ENCODE measurements at regions not wholly inside any gene's neighbourhood (a gene's known extent, or its start where the extent isn't known, plus 50 kb on each side); places are given as distances from the start of the nearest gene placed in this dataset.
"Not testable (repeated sequence)": the region's sequence is repeated elsewhere in the genome, so short reads cannot be mapped to it uniquely, and the experiment has no call there.

- DNase-seq: no peak
Observed at GRCh38 chr1:118291661-118292060, 106.6 kb upstream of the SPAG17 start.

- DNase-seq: no peak
Observed at GRCh38 chr1:118290571-118290970, 105.5 kb upstream of the SPAG17 start.

GRCh38 chr1:118290046-118290445, 105.0 kb upstream of the SPAG17 start:
- DNase-seq: no peak

GRCh38 chr1:118280656-118281055, 95.6 kb upstream of the SPAG17 start:
- not testable (repeated sequence) for DNase-seq

GRCh38 chr1:118275472-118276115, 90.6 kb upstream of the SPAG17 start:
- DNase-seq: no peak

- no peak for DNase-seq
Observed at GRCh38 chr1:118272884-118273283, 87.9 kb upstream of the SPAG17 start.

- no peak for DNase-seq
Observed at GRCh38 chr1:118271883-118272282, 86.9 kb upstream of the SPAG17 start.

- DNase-seq: no peak
Observed at GRCh38 chr1:118269598-118269997, 84.6 kb upstream of the SPAG17 start.

GRCh38 chr1:118266436-118266835, 81.4 kb upstream of the SPAG17 start:
- no peak for DNase-seq

- DNase-seq: no peak
Observed at GRCh38 chr1:118264343-118264742, 79.3 kb upstream of the SPAG17 start.

- DNase-seq: no peak
Observed at GRCh38 chr1:118262865-118263264, 77.8 kb upstream of the SPAG17 start.

- no peak for DNase-seq
Observed at GRCh38 chr1:118258975-118259374, 73.9 kb upstream of the SPAG17 start.

GRCh38 chr1:118257946-118258345, 72.9 kb upstream of the SPAG17 start:
- DNase-seq: no peak

- peak; percentile 59 for DNase-seq
Observed at GRCh38 chr1:118254491-118255425, 69.7 kb upstream of the SPAG17 start.

- no peak for DNase-seq
Observed at GRCh38 chr1:118254001-118254400, 69.0 kb upstream of the SPAG17 start.

- no peak for DNase-seq
Observed at GRCh38 chr1:118253053-118253915, 68.3 kb upstream of the SPAG17 start.

- DNase-seq: no peak
Observed at GRCh38 chr1:118252624-118253023, 67.6 kb upstream of the SPAG17 start.

- peak; percentile 17 for DNase-seq
Observed at GRCh38 chr1:118250232-118250631, 65.2 kb upstream of the SPAG17 start.

- no peak for DNase-seq
Observed at GRCh38 chr1:118249641-118250040, 64.6 kb upstream of the SPAG17 start.

GRCh38 chr1:118247593-118247992, 62.6 kb upstream of the SPAG17 start:
- DNase-seq: peak; percentile 11

GRCh38 chr1:118246646-118247045, 61.6 kb upstream of the SPAG17 start:
- no peak for DNase-seq

GRCh38 chr1:118244194-118244593, 59.2 kb upstream of the SPAG17 start:
- DNase-seq: peak; percentile 50

GRCh38 chr1:118243269-118243668, 58.2 kb upstream of the SPAG17 start:
- no peak for DNase-seq
